Neural cell (in vitro differentiated cells): ENCODE measurements at regions not wholly inside any gene's neighbourhood (a gene's known extent, or its start where the extent isn't known, plus 50 kb on each side); places are given as distances from the start of the nearest gene placed in this dataset.

ENCODE experiments used
- H2AFZ ChIP-seq: fragments of 200-600, 300-800 bp; sonication (generic), shearing (Covaris generic); 2 replicates; pipeline ENCODE4 v1.6.0; 2014; ENCODE audit warnings: low read depth, mild to moderate bottlenecking, antibody characterized with exemption, low read length, moderate library complexity
- H3F3A ChIP-seq: fragments of 200-600 bp; shearing (Covaris generic); 2 replicates; pipeline ENCODE4 v1.6.1; 2016; ENCODE audit warnings: mild to moderate bottlenecking, moderate library complexity, mixed read lengths, antibody characterized with exemption, low read length; ENCODE audit not compliant: insufficient read depth, poor library complexity, severe bottlenecking
- H3K27ac ChIP-seq: fragments of 200-600, 300-800 bp; sonication (generic), shearing (Covaris generic); 2 replicates; pipeline ENCODE4 v1.5.1; 2014; ENCODE audit warnings: mild to moderate bottlenecking, low read length, moderate library complexity
- H3K27me3 ChIP-seq: fragments of 300-800, 200-600 bp; sonication (generic), shearing (Covaris generic); 2 replicates; pipeline ENCODE4 v1.6.0; 2014; ENCODE audit warnings: mild to moderate bottlenecking, low read depth, low read length, moderate library complexity; ENCODE audit not compliant: insufficient read depth
- H3K36me3 ChIP-seq: fragments of 300-800, 200-600 bp; sonication (generic), shearing (Covaris generic); 2 replicates; pipeline ENCODE4 v1.5.1; 2014; ENCODE audit warnings: mild to moderate bottlenecking, antibody characterized with exemption, low read length, moderate library complexity; ENCODE audit not compliant: insufficient read depth
- H3K4me2 ChIP-seq: fragments of 300-800, 200-600 bp; sonication (generic), shearing (Covaris generic); 2 replicates; pipeline ENCODE4 v1.6.0; 2014; ENCODE audit warnings: mild to moderate bottlenecking, low read length
- H3K4me3 ChIP-seq: fragments of 300-800, 200-600 bp; sonication (generic), shearing (Covaris generic); 2 replicates; pipeline ENCODE4 v1.5.1; 2014; ENCODE audit warnings: mild to moderate bottlenecking, low read length, moderate library complexity
- H3K79me2 ChIP-seq: fragments of 200-600 bp; shearing (Covaris generic); replicated peaks from 2 replicates; pipeline ENCODE4 v1.6.0; 2014; ENCODE audit warnings: mild to moderate bottlenecking, low read length, moderate library complexity; ENCODE audit not compliant: insufficient read depth
- H3K9ac ChIP-seq: fragments of 300-800, 200-600 bp; sonication (generic), shearing (Covaris generic); 2 replicates; pipeline ENCODE4 v1.6.1; 2016; ENCODE audit warnings: mild to moderate bottlenecking, low read length, mixed read lengths
- H3K9me2 ChIP-seq: fragments of 200-600 bp; shearing (Covaris generic); 2 replicates; pipeline ENCODE4 v1.6.1; 2016; ENCODE audit warnings: mild to moderate bottlenecking, low read length, mixed read lengths; ENCODE audit not compliant: insufficient read depth
- H3K9me3 ChIP-seq: fragments of 200-600, 300-800 bp; sonication (generic), shearing (Covaris generic); 2 replicates; pipeline ENCODE4 v1.6.1; 2016; ENCODE audit warnings: mild to moderate bottlenecking, mixed run types, low read length, moderate library complexity, mixed read lengths
- H4K20me1 ChIP-seq: fragments of 200-600 bp; shearing (Covaris generic); 2 replicates; pipeline ENCODE4 v1.6.1; 2016; ENCODE audit warnings: mild to moderate bottlenecking, mixed run types; ENCODE audit not compliant: insufficient read depth
- EP300 ChIP-seq: fragments of 450-650 bp; conservative IDR thresholded peaks from 2 replicates; pipeline ENCODE4 v1.6.1; 2014; ENCODE audit warnings: antibody characterized with exemption, mild to moderate bottlenecking, moderate library complexity; ENCODE audit not compliant: poor library complexity, severe bottlenecking
- EZH2 ChIP-seq: fragments of 200-600, 300-800 bp; shearing (Covaris generic), sonication (generic); IDR thresholded peaks from 2 replicates; pipeline ENCODE4 v1.6.1; 2014; ENCODE audit warnings: antibody characterized with exemption, low read length, borderline replicate concordance, mild to moderate bottlenecking; ENCODE audit not compliant: insufficient read depth, poor library complexity, severe bottlenecking
- MXI1 ChIP-seq: fragments of 450-650 bp; conservative IDR thresholded peaks from 2 replicates; pipeline ENCODE4 v1.6.1; 2014; ENCODE audit warnings: antibody characterized with exemption, mild to moderate bottlenecking; ENCODE audit not compliant: poor library complexity, severe bottlenecking
- POLR2AphosphoS5 ChIP-seq: IDR thresholded peaks from 2 replicates; pipeline ENCODE4 v1.6.1; 2012
- RAD21 ChIP-seq: fragments of 450-650 bp; conservative IDR thresholded peaks from 2 replicates; pipeline ENCODE4 v1.6.1; 2014; ENCODE audit warnings: antibody characterized with exemption, mild to moderate bottlenecking, moderate library complexity
- SMC3 ChIP-seq: fragments of 450-650 bp; conservative IDR thresholded peaks from 2 replicates; pipeline ENCODE4 v1.6.1; 2014; ENCODE audit warnings: antibody characterized with exemption, mild to moderate bottlenecking, moderate library complexity; ENCODE audit not compliant: poor library complexity
- TAF1 ChIP-seq: IDR thresholded peaks from 2 replicates; pipeline ENCODE4 v1.6.1; 2012; ENCODE audit warnings: low read depth
- TF ChIP-seq, protein P1 (sequence below): fragments of 450-650 bp; IDR thresholded peaks from 2 replicates; pipeline ENCODE4 v1.5.1; 2014; ENCODE audit warnings: antibody characterized with exemption, mild to moderate bottlenecking, moderate library complexity; ENCODE audit not compliant: poor library complexity, severe bottlenecking
- TF ChIP-seq, protein P2 (sequence below): IDR thresholded peaks from 2 replicates; pipeline ENCODE4 v1.6.1; 2012; ENCODE audit warnings: borderline replicate concordance

DNA sequence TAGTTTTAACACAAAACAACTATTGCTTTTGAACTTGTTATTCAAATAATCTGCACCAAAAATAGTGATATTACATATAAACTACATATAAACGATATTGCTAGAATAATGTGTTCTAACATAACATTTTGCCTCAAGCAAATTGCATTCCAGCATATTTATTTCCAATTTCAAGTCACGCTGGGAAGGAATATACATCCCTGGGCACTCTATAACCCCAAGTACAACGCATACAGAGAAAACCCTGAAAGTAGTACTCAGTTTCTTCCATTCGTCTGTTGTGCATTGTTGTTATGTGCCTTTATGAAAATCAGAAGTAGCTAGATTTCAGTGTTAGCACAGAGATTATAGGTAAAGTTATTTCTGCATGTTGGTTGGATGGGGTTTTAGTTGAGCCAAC is 251.5 kb downstream of the TUSC7 start (continued):
- TF ChIP-seq, protein P1, sequence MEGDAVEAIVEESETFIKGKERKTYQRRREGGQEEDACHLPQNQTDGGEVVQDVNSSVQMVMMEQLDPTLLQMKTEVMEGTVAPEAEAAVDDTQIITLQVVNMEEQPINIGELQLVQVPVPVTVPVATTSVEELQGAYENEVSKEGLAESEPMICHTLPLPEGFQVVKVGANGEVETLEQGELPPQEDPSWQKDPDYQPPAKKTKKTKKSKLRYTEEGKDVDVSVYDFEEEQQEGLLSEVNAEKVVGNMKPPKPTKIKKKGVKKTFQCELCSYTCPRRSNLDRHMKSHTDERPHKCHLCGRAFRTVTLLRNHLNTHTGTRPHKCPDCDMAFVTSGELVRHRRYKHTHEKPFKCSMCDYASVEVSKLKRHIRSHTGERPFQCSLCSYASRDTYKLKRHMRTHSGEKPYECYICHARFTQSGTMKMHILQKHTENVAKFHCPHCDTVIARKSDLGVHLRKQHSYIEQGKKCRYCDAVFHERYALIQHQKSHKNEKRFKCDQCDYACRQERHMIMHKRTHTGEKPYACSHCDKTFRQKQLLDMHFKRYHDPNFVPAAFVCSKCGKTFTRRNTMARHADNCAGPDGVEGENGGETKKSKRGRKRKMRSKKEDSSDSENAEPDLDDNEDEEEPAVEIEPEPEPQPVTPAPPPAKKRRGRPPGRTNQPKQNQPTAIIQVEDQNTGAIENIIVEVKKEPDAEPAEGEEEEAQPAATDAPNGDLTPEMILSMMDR = no peak
- TF ChIP-seq EZH2 = no peak

DNA sequence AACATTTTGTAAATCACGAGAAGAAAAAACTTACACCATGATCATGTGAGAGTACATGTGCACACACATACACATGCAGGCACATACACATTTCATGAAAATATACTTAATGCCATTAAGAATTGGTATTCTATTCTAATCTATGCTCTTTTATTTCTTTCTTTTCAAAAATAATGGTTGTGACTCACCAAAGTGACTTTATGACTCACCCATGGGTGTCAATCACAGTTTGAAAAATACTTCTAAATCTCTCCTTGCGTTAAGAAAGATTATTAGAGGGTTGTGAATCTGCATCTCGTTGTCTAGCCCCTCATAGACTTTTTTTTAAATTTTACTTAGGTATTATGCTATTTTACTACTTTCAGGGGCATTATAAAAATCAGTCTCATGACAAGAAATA is 254.2 kb downstream of the TUSC7 start:
- H3K27ac ChIP-seq = no peak overlapping the region
- H3K9me3 ChIP-seq = no peaks in the 10 kb centered on the region
- no peaks in the 10 kb centered on the region for H3K9me2 ChIP-seq
- no peaks in the 10 kb centered on the region for H3F3A ChIP-seq
- TF ChIP-seq EZH2 (no peak), POLR2AphosphoS5 (no peak), TAF1 (no peak), EP300 (no peak), RAD21 (no peak), SMC3 (no peak), MXI1 (no peak)
- TF ChIP-seq, protein P1 = no peak
- TF ChIP-seq, protein P2, sequence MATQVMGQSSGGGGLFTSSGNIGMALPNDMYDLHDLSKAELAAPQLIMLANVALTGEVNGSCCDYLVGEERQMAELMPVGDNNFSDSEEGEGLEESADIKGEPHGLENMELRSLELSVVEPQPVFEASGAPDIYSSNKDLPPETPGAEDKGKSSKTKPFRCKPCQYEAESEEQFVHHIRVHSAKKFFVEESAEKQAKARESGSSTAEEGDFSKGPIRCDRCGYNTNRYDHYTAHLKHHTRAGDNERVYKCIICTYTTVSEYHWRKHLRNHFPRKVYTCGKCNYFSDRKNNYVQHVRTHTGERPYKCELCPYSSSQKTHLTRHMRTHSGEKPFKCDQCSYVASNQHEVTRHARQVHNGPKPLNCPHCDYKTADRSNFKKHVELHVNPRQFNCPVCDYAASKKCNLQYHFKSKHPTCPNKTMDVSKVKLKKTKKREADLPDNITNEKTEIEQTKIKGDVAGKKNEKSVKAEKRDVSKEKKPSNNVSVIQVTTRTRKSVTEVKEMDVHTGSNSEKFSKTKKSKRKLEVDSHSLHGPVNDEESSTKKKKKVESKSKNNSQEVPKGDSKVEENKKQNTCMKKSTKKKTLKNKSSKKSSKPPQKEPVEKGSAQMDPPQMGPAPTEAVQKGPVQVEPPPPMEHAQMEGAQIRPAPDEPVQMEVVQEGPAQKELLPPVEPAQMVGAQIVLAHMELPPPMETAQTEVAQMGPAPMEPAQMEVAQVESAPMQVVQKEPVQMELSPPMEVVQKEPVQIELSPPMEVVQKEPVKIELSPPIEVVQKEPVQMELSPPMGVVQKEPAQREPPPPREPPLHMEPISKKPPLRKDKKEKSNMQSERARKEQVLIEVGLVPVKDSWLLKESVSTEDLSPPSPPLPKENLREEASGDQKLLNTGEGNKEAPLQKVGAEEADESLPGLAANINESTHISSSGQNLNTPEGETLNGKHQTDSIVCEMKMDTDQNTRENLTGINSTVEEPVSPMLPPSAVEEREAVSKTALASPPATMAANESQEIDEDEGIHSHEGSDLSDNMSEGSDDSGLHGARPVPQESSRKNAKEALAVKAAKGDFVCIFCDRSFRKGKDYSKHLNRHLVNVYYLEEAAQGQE = no peak
- H3K4me3 ChIP-seq = no peak overlapping the region
- H3K36me3 ChIP-seq = no peaks in the 10 kb centered on the region
- no peaks in the 10 kb centered on the region for H3K27me3 ChIP-seq
- H3K9ac ChIP-seq = no peak overlapping the region
- no peaks in the 10 kb centered on the region for H3K79me2 ChIP-seq
- H4K20me1 ChIP-seq = no peaks in the 10 kb centered on the region
- H3K4me2 ChIP-seq = no peak overlapping the region
- H2AFZ ChIP-seq = no peak overlapping the region

DNA sequence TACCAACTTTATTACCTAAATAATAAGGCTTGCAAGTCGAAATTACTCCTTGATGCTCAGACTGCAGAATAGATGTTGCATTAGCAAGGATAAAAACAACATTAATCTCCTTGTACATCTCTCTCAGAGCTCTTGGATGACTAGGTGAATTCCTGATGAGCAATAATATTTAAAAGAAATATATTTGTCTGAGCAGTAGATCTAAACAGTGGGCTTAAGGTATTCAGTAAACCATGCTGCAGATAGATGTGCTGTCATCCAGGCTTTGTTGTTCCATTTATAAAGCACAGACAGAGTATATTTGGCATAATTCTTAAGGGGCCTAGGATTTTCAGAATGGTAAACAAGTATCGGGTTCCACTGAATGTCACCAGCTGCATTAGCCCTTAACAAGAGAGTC is 257.1 kb downstream of the TUSC7 start:
- Histone ChIP-seq H3K36me3 (no peaks in the 10 kb centered on the region), H3F3A (no peaks in the 10 kb centered on the region), H3K27me3 (no peaks in the 10 kb centered on the region), H3K9ac (no peak overlapping the region), H3K27ac (no peak overlapping the region), H3K79me2 (no peaks in the 10 kb centered on the region), H3K4me2 (no peak overlapping the region), H4K20me1 (no peaks in the 10 kb centered on the region), H3K9me2 (no peaks in the 10 kb centered on the region), H2AFZ (no peak overlapping the region), H3K4me3 (no peak overlapping the region), H3K9me3 (no peaks in the 10 kb centered on the region)
- TF ChIP-seq EP300 = no peak
- TF ChIP-seq, protein P2 = no peak
- TF ChIP-seq SMC3 = no peak
- TF ChIP-seq MXI1 = no peak
- TF ChIP-seq EZH2 = no peak
